T-cell (primary cell): ENCODE measurements at regions not wholly inside any gene's neighbourhood (a gene's known extent, or its start where the extent isn't known, plus 50 kb on each side); places are given as distances from the start of the nearest gene placed in this dataset.

Experiments
- ATAC-seq, 4 experiments: fragments of 200-7000 bp in 3 of 4; fragments of 150-1000 bp in 1 of 4; cut with Tn5 transposase; replicated peaks in 1 of 4; 1 replicate in 3 of 4; 2 replicates in 1 of 4; pipeline ENCODE4 v1.10.0; 2021; ENCODE audit warnings: moderate library complexity in 3 of 4, mild to moderate bottlenecking in 2 of 4, moderate number of reproducible peaks in 1 of 4
- CTCF ChIA-PET, 2 donors: fragments of 300-600 bp; sonication (Branson Sonifier 250); formaldehyde crosslinking; loops; one replicate each; lab custom pipeline; 2022; ENCODE audit warnings: antibody characterized with exemption in 2 of 2; lab: Charles Lee
- POLR2A ChIA-PET, 2 donors: fragments of 300-600 bp; sonication (Branson Sonifier 250); formaldehyde crosslinking; loops; one replicate each; lab custom pipeline; 2022; ENCODE audit warnings: antibody characterized with exemption in 2 of 2; lab: Charles Lee
- DNase-seq, 35 experiments: peaks; one replicate each; pipeline versions ENCODE4 v3.0.0 to v3.0.0-alpha.2; 2013 to 2023
- H3K27ac ChIP-seq: one replicate; pipeline ENCODE4 v1.5.1; 2013; ENCODE audit warnings: low read length
- H3K27me3 ChIP-seq, 2 experiments: replicated peaks in 1 of 2; 1 replicate in 1 of 2; 2 replicates in 1 of 2; pipeline versions ENCODE4 v1.6.1 to v1.7.0; 2013; ENCODE audit warnings: low read length in 1 of 2, mixed read lengths in 1 of 2; ENCODE audit not compliant: control insufficient read depth in 2 of 2, insufficient read depth in 2 of 2; ENCODE audit errors: extremely low read depth in 1 of 2
- H3K36me3 ChIP-seq, 2 donors: 1 replicate in 1 of 2; 2 replicates in 1 of 2; pipeline versions ENCODE4 v1.6.1 to v1.7.0; 2013; ENCODE audit warnings: low read length in 1 of 2; ENCODE audit not compliant: control insufficient read depth in 2 of 2, insufficient read depth in 1 of 2; ENCODE audit errors: extremely low read depth in 1 of 2
- H3K4me1 ChIP-seq, 2 experiments: 1 replicate in 1 of 2; 2 replicates in 1 of 2; pipeline versions ENCODE4 v1.6.1 to v1.7.0; 2013; ENCODE audit warnings: low read length in 2 of 2, mixed read lengths in 1 of 2; ENCODE audit not compliant: insufficient read depth in 2 of 2, control insufficient read depth in 1 of 2; ENCODE audit errors: extremely low read depth in 1 of 2
- H3K4me3 ChIP-seq, 2 donors: 1 replicate in 1 of 2; 2 replicates in 1 of 2; pipeline versions ENCODE4 v1.5.1 to v1.7.0; 2013; ENCODE audit warnings: mild to moderate bottlenecking in 2 of 2, low read length in 1 of 2, moderate library complexity in 1 of 2; ENCODE audit not compliant: control insufficient read depth in 1 of 2; ENCODE audit errors: extremely low read depth in 1 of 2
- H3K9me3 ChIP-seq: 2 replicates; pipeline ENCODE4 v1.7.0; 2013
- H3K27ac Mint-ChIP-seq, 2 donors: one replicate each; pipeline ENCODE4 v1.8.0; 2020 to 2021; ENCODE audit warnings: mild to moderate bottlenecking in 2 of 2, mixed read lengths in 2 of 2
- H3K27me3 Mint-ChIP-seq, 2 donors: one replicate each; pipeline ENCODE4 v1.8.0; 2021 to 2022; ENCODE audit warnings: mixed read lengths in 2 of 2
- H3K36me3 Mint-ChIP-seq: one replicate; pipeline ENCODE4 v1.8.0; 2021; ENCODE audit warnings: mixed read lengths
- H3K4me1 Mint-ChIP-seq, 3 donors: one replicate each; pipeline ENCODE4 v1.8.0; 2020 to 2022; ENCODE audit warnings: mixed read lengths in 3 of 3, mild to moderate bottlenecking in 1 of 3
- H3K4me3 Mint-ChIP-seq, 3 donors: one replicate each; pipeline ENCODE4 v1.8.0; 2020 to 2022; ENCODE audit warnings: mild to moderate bottlenecking in 3 of 3, mixed read lengths in 3 of 3, moderate library complexity in 3 of 3
- H3K9me3 Mint-ChIP-seq, 3 donors: one replicate each; pipeline ENCODE4 v1.8.0; 2020 to 2022; ENCODE audit warnings: mixed read lengths in 3 of 3
- WGBS: methylation state at CpG from one replicate; pipeline ENCODE4 v1.1.5; 2013; ENCODE audit warnings: missing lambda C conversion rate; ENCODE audit not compliant: insufficient coverage; 5-methylcytosine and 5-hydroxymethylcytosine counted together

GRCh38 chr9:23434654-23435053, 391.4 kb downstream of the ELAVL2 start:
- no peaks in the 10 kb centered on the region for H3K9me3 ChIP-seq
- ATAC-seq (no peak), DNase-seq (no peak)
- no peaks in the 10 kb centered on the region for H3K36me3 Mint-ChIP-seq
- H3K4me1 Mint-ChIP-seq, result no peaks in the 10 kb centered on the region
- POLR2A ChIA-PET, result no interaction called here
- no peak overlapping the region for H3K4me3 Mint-ChIP-seq
- 71% methylated on average over 3 of the region's 4 CpGs for WGBS
- H3K27me3 Mint-ChIP-seq, result no peaks in the 10 kb centered on the region
- no peaks in the 10 kb centered on the region for H3K36me3 ChIP-seq
- no peak overlapping the region for H3K4me3 ChIP-seq
- H3K27ac Mint-ChIP-seq, result no peak overlapping the region
- H3K4me1 ChIP-seq, result no peaks in the 10 kb centered on the region
- no peak overlapping the region for H3K27ac ChIP-seq
- H3K27me3 ChIP-seq, result no peaks in the 10 kb centered on the region
- peaks cover 9 to 17% (median 11%) of the 10 kb centered on the region in 3 donors for H3K9me3 Mint-ChIP-seq
- CTCF ChIA-PET, result no interaction called here

- no peaks in the 10 kb centered on the region for H3K4me1 ChIP-seq
- no peaks in the 10 kb centered on the region for H3K27me3 ChIP-seq
- CTCF ChIA-PET, result no interaction called here
- Mint-ChIP-seq H3K27me3 (no peaks in the 10 kb centered on the region), H3K36me3 (no peaks in the 10 kb centered on the region), H3K9me3 (peaks cover 5 to 14% (median 8%) of the 10 kb centered on the region in 3 donors), H3K27ac (no peak overlapping the region), H3K4me1 (no peaks in the 10 kb centered on the region), H3K4me3 (no peak overlapping the region)
- DNase-seq (no peak), ATAC-seq (no peak)
- no peak overlapping the region for H3K4me3 ChIP-seq
- H3K9me3 ChIP-seq, result no peaks in the 10 kb centered on the region
- no peaks in the 10 kb centered on the region for H3K36me3 ChIP-seq
- no peak overlapping the region for H3K27ac ChIP-seq
- POLR2A ChIA-PET, result no interaction called here
- 88% methylated on average over 7 of the region's 9 CpGs for WGBS
Measured at GRCh38 chr9:23438299-23438907, 387.6 kb downstream of the ELAVL2 start.

GRCh38 chr9:23441275-23441674, 384.8 kb downstream of the ELAVL2 start:
- ATAC-seq (no peak), DNase-seq (no peak)
- WGBS, result no CpG with 5 or more reads among the region's 6 CpGs
- POLR2A ChIA-PET, result no interaction called here
- Mint-ChIP-seq H3K9me3 (peaks cover 5 to 14% (median 5%) of the 10 kb centered on the region in 3 donors), H3K4me1 (no peaks in the 10 kb centered on the region), H3K27me3 (no peaks in the 10 kb centered on the region), H3K27ac (no peak overlapping the region), H3K36me3 (no peaks in the 10 kb centered on the region), H3K4me3 (no peak overlapping the region)
- CTCF ChIA-PET, result no interaction called here
- no peak overlapping the region for H3K27ac ChIP-seq
- H3K4me1 ChIP-seq, result no peaks in the 10 kb centered on the region
- no peak overlapping the region for H3K4me3 ChIP-seq
- H3K36me3 ChIP-seq, result no peaks in the 10 kb centered on the region
- H3K9me3 ChIP-seq, result no peaks in the 10 kb centered on the region
- no peaks in the 10 kb centered on the region for H3K27me3 ChIP-seq

GRCh38 chr9:23444658-23445057, 381.4 kb downstream of the ELAVL2 start:
- no peak for ATAC-seq
- POLR2A ChIA-PET, result no interaction called here

GRCh38 chr9:23447166-23447565, 378.9 kb downstream of the ELAVL2 start:
- Mint-ChIP-seq H3K36me3 (no peaks in the 10 kb centered on the region), H3K4me1 (no peaks in the 10 kb centered on the region), H3K27me3 (no peaks in the 10 kb centered on the region), H3K9me3 (peaks cover 0 to 6% (median 5%) of the 10 kb centered on the region in 3 donors), H3K4me3 (no peak overlapping the region), H3K27ac (no peak overlapping the region)
- ChIA-PET POLR2A (no interaction called here), CTCF (no interaction called here)
- ATAC-seq, result no peak
- Histone ChIP-seq H3K4me3 (no peak overlapping the region), H3K27me3 (no peaks in the 10 kb centered on the region), H3K4me1 (no peaks in the 10 kb centered on the region), H3K27ac (no peak overlapping the region), H3K9me3 (no peaks in the 10 kb centered on the region), H3K36me3 (no peaks in the 10 kb centered on the region)
- no peak for DNase-seq
- no CpG with 5 or more reads among the region's 3 CpGs for WGBS

More at GRCh38 chr9:23444658-23445057, 381.4 kb downstream of the ELAVL2 start:
- DNase-seq, result no peak
- H3K27ac ChIP-seq, result no peak overlapping the region
- H3K4me3 Mint-ChIP-seq, result no peak overlapping the region
- CTCF ChIA-PET, result no interaction called here
- no peaks in the 10 kb centered on the region for H3K36me3 Mint-ChIP-seq
- peaks cover 3 to 15% (median 10%) of the 10 kb centered on the region in 3 donors for H3K9me3 Mint-ChIP-seq
- H3K27me3 Mint-ChIP-seq, result no peaks in the 10 kb centered on the region
- no peaks in the 10 kb centered on the region for H3K4me1 Mint-ChIP-seq
- no peak overlapping the region for H3K4me3 ChIP-seq
- H3K36me3 ChIP-seq, result no peaks in the 10 kb centered on the region
- H3K27me3 ChIP-seq, result no peaks in the 10 kb centered on the region
- WGBS, result no CpG with 5 or more reads among the region's 2 CpGs
- no peaks in the 10 kb centered on the region for H3K9me3 ChIP-seq
- H3K4me1 ChIP-seq, result no peaks in the 10 kb centered on the region
- H3K27ac Mint-ChIP-seq, result no peak overlapping the region

GRCh38 chr9:23447944-23448343, 378.1 kb downstream of the ELAVL2 start:
- no peaks in the 10 kb centered on the region for H3K27me3 ChIP-seq
- no peaks in the 10 kb centered on the region for H3K27me3 Mint-ChIP-seq
- H3K4me1 Mint-ChIP-seq, result no peaks in the 10 kb centered on the region
- H3K9me3 Mint-ChIP-seq, result peaks cover 0 to 11% (median 5%) of the 10 kb centered on the region in 3 donors
- H3K27ac ChIP-seq, result no peak overlapping the region
- no peak for DNase-seq
- H3K4me1 ChIP-seq, result no peaks in the 10 kb centered on the region
- H3K4me3 ChIP-seq, result no peak overlapping the region
- CTCF ChIA-PET, result no interaction called here
- no peak for ATAC-seq
- H3K36me3 Mint-ChIP-seq, result no peaks in the 10 kb centered on the region
- H3K4me3 Mint-ChIP-seq, result no peak overlapping the region
- WGBS, result no CpG with 5 or more reads among the region's 4 CpGs
- POLR2A ChIA-PET, result no interaction called here
- H3K9me3 ChIP-seq, result no peaks in the 10 kb centered on the region
- no peaks in the 10 kb centered on the region for H3K36me3 ChIP-seq
- no peak overlapping the region for H3K27ac Mint-ChIP-seq
